Skeletal muscle cell (primary cell): ENCODE measurements at regions not wholly inside any gene's neighbourhood (a gene's known extent, or its start where the extent isn't known, plus 50 kb on each side); places are given as distances from the start of the nearest gene placed in this dataset.

ENCODE experiments used
- DNase-seq: peaks from one replicate; pipeline ENCODE4 v3.0.0-alpha.2; 2010; ENCODE audit warnings: low read depth
- H3K4me3 ChIP-seq: 2 replicates; pipeline ENCODE4 v1.5.1; 2011; ENCODE audit warnings: low read depth, mild to moderate bottlenecking, control low read depth, low read length, moderate library complexity

DNA sequence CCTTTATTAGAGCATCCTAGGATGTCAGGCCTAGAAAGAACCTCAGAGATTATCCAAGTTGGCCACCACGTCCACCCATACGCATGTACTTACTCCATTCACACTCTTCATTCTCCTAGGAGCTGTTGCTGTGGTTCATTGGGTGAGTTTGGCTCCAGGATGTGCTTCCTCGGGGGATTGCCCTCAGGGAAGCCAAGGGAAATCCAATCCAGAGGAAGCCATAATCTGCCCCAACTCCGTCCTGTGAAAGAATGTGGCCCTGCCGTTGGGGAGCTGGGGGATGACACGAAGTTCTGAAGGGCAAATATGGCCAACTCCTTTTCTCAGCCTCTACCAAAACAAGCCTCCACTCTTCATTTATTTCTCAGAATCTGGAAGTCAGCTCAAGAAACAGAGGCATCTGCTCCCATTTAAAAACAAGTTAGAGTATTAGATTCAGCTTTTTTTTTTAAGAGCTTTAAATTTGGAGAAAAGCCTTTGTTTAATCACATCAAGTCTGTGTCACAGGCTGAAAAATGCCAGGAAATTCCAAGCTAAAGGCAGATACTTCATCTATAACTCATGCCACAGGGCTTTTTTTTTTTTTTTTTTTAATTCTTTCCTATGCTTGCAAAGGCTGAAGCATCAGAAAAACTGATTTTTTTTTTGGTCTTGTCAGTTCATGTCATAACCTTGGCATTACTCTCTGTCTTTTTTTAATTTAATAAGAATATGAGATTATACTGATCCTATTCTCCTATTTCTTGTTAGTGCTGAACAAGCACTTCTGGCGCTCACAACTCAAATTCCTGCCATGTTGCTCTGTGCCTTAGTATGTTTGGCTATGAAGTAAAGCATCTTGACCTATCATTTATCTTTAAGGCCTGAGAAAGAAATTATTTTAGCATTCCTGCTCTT is 480.9 kb upstream of the MARCKS start:
- no peak for DNase-seq
- H3K4me3 ChIP-seq = no peak overlapping the region

DNA sequence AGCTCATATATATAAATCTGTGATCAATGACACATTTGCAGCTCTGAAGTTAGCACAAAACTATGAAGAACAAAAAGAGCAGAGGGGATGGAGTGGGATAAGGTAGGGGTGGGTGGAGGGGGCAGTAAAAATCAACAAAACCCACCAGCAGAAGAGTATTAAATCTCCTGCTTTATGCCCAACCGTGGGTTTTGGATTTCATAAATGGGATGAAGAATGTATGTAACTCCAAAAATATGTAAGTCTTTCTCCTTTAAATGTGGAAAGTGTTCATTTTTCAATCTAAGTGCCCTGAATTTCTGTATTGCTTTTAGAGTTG is 480.3 kb upstream of the MARCKS start:
- no peak for DNase-seq
- H3K4me3 ChIP-seq = no peak overlapping the region

DNA sequence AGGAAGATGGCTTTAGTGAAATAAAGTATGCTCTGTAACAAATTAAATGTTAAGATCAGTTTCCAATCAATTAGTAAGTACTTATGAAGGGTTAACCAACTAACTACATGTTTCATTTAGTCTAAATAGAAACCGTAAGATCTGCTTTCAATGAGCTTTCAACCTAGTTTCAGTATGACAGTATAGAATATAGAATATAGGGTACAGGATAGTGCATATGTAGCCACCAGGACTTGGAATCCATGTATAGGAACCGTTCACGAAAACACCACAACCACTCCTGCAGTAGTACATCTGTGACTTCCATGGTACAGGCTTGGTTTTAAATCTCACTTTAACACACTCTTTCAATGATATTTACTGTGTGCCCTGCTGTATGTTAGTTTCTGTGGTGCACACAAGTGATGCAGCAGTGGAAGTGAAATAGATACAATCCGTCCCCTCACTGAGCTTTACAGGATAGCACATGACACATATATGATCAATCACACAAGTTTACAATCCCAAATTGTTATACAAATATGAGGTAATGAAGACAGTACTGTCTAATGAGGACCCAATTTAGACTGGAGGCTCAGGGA is 479.7 kb upstream of the MARCKS start:
- no peak overlapping the region for H3K4me3 ChIP-seq
- no peak for DNase-seq

DNA sequence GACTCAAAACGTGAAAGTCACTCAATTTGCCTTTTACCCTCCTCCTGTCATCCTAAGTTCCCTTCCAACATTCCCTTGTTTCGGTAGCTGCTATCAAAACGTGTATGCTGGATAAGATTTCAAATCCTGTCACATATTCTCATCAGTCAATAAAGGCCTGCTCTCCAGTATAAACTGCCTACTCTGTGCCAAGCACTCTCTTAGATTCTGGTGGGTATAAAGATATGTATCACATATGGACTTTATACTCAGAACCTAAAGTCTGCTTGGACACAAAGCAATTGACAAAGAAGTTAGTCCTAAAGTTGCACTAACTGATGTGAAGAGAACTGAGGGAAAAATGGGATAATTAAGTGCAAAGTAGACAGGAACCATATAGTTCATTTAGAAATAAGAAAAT is 476.6 kb upstream of the MARCKS start:
- no peak overlapping the region for H3K4me3 ChIP-seq
- DNase-seq = no peak

DNA sequence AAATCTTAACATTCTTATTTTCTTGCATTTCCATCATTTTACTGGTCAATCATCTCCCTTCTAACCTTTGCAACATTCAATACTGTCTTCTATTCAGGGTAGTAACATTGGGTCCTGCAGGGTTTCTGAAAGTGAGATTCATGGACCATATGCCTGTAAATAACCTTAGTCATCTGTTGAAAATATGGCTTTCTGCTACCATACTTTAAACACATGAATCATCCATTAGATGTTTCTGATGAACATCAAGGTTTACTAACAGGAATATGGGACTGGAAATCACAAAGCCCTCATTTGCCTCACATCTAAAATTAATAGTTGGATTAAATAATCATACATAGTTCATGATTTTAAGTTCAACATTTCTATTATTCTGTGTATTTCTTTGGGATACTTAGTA is 475.9 kb upstream of the MARCKS start:
- DNase-seq = no peak

DNA sequence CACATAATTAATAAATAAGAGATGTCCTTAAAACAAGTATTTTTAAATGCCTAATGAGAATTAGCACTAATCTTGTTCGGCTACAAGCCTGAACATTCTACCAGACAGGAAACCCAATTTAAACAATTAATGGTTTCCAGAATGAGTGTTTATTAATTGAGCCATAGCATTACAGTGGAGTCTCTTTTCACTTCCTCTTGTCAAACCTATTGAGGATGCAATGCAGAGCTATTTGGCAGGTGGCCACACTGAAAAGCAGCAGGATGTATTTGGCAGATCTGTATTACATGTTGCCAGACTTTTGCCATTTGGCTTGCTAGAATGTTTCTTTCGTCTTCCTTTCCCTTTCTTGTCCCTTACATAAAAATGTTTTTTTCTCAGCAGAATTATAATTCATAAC is 475.2 kb upstream of the MARCKS start:
- no peak overlapping the region for H3K4me3 ChIP-seq
- peak; percentile 71 for DNase-seq

More for the DNA sequence above, 475.9 kb upstream of the MARCKS start:
- H3K4me3 ChIP-seq = no peak overlapping the region

DNA sequence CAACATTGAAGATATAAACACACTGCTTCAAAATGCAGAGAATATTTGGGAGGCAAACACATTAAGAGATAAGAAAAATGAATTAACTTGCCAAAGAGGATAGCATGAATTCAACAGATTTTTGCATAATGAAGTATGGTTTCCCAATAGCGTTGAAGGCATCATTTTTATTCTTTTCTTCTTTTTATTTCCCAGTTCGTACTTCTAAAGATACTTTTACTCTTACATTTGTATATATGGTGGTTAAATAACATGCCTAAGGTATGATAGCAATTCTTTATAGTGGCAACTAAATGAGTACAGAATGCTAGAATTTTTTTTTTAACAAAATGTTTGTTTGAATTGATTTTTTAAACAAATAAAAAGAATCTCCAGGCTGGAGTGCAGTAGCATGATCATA is 473.4 kb upstream of the MARCKS start:
- no peak overlapping the region for H3K4me3 ChIP-seq
- DNase-seq = no peak

DNA sequence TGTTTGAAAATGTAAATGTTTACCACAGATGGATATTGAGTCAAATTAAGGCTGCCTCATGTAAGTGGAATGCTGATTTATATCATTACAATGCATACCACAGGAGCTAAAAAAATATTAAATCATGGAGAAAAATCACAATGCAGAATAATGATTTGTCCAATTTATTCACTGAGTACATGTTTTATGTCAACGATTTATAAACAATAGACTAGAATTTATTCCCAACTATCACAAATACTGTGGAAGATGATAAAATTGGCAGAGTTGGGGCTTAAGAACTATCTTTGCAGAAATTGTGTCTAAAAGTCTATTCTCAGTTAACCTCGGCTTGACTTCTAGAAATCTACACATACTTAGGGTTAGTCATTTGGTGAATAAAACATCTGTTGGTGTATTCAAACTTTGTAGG is 472.1 kb upstream of the MARCKS start:
- H3K4me3 ChIP-seq = no peak overlapping the region
- no peak for DNase-seq

DNA sequence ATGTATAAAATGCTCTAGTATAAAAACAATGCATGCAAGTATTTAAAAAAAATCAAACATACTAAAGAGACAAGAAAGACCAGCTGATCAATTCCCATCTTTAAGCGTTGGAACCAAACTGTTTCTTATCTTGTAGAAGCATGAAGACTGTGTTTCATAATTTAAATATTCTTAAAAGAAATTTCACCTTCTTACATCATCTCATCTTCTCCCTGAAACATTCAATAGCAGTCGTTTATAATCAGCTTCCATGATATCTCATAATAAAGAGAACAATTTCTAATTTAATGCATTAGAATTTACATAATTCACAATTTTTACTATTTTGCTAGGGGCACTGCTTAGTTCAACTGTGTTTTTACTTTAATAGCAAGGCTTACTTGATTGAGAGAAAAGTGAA is 468.1 kb upstream of the MARCKS start:
- H3K4me3 ChIP-seq = no peak overlapping the region
- DNase-seq = no peak

DNA sequence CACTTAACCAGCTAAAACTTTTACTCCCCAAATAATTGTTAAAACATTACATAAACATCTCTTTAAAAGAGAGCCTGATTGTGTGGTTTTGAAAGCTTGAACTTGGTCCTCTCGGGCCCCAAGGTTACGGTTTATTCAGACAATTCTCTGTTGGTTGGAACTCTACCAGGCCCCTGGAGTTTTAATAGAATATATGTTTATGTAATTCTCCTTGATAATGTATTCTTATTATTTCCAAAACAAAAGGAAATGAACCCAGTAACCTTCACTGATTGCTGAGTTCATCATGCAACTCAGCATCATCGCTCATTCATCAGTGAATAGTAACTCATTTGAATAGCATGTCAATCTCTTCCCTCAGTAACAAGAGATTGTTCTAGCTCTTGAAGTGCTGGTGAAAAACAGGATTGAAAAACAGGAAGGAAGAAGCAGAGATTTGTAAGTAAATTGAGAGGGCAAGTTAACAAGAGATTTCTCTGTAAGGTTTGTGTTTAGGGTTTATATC is 464.5 kb upstream of the MARCKS start:
- no peak for DNase-seq
- H3K4me3 ChIP-seq = no peak overlapping the region

DNA sequence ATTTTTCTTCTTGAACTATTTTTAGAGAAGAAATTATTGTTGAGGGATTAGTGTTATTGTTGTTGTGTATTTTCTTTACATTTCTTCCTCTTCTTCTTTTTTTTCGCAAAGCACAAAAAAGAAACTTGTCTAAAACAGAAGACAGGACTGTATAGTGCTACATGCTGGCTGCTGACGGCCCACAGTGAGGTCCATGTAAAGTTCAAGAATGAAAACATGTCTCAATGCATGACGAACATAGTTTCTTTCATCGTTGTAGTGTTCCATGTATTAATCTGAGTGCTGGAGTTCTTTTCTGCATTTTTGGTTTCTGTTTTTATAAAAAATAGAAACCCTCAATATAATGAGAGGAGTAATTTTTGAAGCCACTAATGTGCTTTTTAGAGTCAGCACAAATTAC is 462.9 kb upstream of the MARCKS start:
- DNase-seq = no peak
- H3K4me3 ChIP-seq = no peak overlapping the region

DNA sequence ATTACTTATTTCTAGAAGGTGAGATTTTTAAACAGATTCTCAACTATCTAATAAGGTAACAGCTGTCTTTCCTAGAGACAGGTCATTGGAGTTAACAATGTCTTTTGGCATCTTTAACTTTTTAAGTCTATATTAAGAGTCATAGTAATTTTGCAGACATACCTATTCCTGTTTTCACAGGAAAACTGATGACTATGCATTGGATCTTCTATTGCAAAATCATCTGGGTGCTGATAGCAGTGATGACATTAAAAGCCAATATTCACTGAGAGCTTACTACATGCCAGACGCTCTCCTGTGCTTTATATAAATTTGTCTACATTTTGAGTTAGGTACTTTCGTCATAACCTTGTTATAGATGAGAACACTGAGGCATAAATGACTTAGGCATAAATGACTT is 462.4 kb upstream of the MARCKS start:
- DNase-seq = no peak
- no peak overlapping the region for H3K4me3 ChIP-seq

DNA sequence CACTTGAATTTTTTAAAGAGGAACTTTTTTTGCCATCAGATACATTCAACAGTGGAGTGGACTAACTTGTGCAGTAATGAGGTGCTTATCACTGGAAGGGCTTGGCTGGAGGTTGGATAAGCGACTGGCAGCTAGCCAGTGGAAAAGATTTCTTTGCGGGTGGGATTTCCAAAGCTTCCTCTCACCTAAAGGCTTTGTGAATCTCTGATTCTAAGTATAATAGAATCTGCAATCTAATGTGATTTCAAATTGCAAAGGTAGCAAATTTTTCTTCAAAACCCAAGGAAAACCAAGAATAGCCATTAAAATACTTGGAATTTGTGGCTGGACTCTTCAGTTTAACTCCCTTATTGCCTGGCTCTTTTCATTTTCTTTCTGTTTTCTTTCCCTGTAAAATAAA is 460.4 kb upstream of the MARCKS start:
- no peak for DNase-seq
- H3K4me3 ChIP-seq = no peak overlapping the region

DNA sequence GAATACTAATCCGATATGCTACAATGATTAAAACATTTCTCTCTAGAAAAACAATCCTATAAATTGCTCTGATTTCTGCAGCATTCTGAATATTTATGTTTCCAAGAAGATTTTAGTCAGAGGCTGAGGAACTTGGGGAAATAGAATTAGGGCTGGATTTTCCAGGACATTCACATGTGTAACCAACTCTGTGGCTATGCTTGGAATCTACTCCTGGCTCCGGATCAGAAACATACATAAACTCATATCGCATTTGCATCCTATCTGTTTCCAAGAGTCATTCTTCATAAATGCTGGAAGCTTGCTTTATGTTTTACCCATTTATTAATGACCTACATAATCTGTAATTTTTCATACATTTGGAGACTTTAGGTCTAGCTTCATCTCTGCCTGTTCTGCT is 459.9 kb upstream of the MARCKS start:
- no peak overlapping the region for H3K4me3 ChIP-seq
- DNase-seq = no peak

DNA sequence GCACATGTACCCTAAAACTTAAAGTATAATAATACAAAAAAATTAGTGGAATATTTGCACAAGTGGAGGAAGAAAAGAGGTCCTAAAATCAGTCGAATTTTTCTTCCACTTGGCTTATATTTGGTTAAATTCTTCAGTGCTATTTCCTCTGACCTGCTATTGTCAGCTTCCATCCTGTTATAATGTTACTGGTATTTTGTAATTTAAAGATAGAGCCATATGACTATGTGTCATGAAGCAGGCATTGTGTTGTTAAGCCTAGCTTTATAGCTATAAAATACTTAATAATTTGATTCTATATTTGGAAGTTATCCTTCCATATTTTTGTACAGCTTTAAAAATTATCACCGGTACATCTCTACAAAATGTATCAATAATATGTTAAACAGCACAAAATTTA is 455.9 kb upstream of the MARCKS start:
- DNase-seq = no peak
- H3K4me3 ChIP-seq = no peak overlapping the region

DNA sequence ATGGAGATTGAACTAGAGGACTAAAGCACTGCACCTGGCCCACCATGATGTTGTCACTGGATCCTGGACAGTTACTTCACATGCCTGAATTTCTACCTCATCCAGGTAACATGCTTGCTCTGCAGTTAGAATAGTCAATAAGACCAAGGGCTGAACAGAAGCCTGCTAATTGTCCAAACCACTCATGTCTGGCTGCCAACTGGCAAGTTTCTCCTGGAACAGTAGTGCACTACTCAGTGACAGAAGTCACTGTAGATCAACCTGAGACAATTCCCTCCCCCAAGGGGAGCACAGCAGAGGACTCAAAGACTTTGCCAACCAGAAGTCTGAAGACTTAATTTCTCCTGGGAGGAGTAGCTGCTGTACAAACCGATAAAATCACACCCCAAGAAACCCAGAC is 454.6 kb upstream of the MARCKS start:
- DNase-seq = no peak
- H3K4me3 ChIP-seq = no peak overlapping the region

DNA sequence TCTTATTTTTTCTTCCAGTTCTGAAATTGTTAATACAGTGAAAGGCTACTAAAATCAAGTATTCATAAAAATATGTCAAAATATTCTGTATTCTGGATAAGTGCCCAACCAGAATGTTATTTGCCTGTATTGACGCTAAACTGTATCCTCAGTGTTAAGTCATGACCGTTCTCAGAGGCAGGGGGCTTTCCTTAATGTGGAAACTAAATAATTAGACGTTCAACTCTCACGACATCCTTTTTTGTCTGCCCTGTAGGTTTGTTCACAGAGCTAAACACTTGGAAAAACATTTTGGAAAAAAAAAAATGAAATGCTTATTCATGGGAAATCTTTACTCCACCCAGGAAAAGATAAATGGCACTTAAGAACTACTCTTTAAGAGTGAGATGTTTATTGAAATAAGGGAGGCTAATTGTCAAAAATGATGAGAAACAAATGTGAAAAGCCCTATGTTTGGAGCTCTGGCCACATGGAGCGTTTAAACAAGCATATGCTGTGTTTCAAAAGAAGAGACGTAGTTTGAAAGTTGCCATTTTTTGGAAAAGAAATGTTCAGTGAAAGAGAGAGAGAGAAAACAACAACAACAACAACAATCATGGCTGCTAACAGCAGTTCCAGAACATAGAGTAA is 453.1 kb upstream of the MARCKS start:
- no peak overlapping the region for H3K4me3 ChIP-seq
- DNase-seq = no peak

DNA sequence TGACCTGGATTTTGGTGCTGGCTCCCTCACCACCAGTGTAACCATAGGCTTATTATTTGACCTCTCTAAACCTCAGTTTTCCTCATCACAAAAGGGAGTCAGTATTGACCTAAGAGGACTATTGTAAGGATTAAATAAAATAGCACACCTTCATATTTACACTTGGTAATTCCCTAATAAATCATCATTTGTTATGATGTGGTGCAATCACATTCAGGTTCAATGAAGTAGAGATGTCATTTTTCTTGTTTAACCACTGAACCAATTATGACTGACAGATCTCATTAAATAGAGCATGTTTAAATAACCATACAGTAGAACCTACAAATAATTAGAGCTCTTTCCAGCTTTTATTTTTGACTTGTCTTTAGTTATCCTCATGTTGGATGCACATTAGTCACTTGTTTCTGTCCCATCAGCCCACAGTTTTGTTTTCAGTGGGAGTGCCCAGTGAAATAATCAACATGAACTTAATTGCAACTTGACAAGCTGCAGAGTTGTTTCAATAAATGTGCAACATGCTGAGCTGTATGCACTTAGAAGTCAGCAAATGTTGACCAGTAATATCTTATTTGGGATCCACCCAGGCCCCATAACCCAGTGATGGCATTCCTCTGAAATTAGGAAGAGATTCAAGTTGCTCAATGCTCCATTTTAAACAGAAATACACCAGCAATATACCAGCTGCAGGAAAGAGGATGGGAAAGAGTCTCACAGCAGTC is 451.7 kb upstream of the MARCKS start:
- DNase-seq = no peak
- no peak overlapping the region for H3K4me3 ChIP-seq

DNA sequence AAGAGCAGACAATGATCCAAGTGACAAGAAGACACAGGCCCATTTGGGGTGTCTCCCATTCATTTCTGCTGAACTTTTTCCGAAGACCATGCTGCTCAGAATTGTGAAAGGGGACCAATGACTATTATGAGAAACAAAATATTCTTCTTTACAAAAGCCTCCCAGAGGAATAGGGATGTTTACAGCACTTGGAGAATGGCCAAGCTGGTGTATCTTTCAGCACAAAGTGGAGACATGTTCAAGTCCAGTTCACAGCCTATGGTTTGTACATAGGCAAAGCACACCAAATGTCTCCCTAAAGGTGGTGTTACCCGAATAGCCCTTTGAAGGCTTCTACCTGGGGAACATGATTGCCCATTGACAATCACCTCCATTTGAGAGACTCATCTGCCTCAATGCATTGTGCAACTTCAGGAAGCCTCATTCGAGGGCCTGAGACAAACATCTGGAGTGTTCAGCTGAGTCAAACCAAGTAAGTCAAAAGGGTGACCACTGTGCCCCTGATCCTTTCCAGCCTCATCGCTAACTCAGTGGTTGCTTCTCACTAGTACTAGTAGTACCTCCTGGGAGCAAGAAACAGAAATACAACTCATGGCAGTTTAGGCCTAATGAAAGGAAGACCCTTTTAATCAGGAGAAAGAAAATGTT is 451.0 kb upstream of the MARCKS start:
- H3K4me3 ChIP-seq = no peak overlapping the region
- peak; percentile 34 for DNase-seq

DNA sequence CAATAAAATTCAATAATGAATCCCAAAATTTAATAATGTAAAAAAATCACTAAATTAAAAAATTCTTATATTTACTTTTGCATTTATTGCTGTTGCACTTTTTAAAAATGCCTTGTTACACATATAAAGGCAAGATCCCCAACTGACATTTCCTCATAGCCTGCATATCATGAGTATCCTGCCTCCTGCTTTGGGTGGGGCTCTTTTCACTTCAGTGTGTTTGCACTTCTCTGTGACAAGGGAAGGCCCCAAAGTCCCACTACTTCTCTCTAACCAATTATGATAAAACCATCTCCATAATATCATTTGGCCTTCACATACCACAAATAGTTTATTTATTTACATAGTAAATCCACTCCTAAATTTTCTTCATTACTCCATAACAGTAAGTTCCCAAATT is 446.1 kb upstream of the MARCKS start:
- no peak overlapping the region for H3K4me3 ChIP-seq
- DNase-seq = no peak
